DMS 273 (cell line): ENCODE measurements at regions not wholly inside any gene's neighbourhood (a gene's known extent, or its start where the extent isn't known, plus 50 kb on each side); places are given as distances from the start of the nearest gene placed in this dataset.
"Not testable (repeated sequence)": the region's sequence is repeated elsewhere in the genome, so short reads cannot be mapped to it uniquely, and the experiment has no call there.

Experiments
- DNase-seq: peaks from one replicate; lab custom pipeline; 2025; ENCODE audit not compliant: unreplicated experiment; lab: John Stamatoyannopoulos, UW

DNA sequence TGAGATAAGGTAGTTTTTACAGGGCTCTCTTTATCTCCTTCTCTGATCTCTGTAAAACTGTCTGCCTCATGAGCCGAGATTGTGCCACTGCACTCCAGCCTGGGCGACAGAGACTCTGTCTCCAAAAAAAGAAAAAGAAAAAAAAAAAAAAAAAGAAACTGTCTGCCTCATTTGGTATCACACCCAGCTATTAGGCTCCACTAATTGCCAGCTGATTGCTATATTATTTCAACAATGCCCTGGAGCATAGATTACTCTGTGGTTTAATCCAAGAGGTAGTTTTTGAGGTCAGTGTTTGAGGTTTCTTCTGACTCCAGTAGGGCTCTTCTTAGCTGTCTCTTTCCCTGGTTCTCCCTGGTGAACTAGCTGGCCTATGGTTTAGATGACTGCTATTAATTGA lies 268.1 kb upstream of the PLPP4 start:
- no peak for DNase-seq

DNA sequence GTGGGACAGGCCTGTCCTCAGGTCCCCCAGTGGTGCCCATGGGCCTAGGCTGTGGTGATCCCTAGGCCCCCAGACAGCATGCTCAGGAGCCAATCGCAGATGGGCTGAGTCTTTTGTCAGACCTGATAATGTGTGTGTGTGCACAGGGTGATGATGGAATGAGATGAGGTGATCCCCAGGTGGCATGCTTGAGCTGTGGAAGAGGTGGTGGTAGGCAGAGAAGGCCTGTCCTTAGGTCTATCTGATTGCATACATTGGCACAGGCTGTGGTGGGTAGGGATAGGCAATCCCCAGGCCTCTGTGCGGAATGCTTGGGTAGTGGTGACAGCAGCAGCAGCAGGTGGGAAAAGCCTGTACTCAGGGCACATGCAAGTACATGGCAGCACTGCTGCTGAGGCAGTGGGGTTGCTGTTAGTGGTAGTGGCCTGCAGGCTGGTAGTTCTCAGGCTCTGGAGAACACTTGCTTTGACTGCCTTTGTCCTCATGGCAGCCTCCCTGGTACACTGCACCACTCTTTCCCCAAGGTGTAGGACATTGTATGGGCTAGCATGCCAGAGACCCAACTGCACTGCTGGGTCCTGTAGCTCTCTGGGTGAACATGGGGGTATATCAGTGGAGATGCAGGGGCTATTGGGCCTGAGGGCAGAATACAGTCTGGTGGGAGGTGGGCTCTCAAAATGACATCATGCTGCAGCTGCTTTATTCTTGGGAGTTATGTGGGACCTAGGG lies 260.9 kb upstream of the PLPP4 start:
- DNase-seq: no peak

DNA sequence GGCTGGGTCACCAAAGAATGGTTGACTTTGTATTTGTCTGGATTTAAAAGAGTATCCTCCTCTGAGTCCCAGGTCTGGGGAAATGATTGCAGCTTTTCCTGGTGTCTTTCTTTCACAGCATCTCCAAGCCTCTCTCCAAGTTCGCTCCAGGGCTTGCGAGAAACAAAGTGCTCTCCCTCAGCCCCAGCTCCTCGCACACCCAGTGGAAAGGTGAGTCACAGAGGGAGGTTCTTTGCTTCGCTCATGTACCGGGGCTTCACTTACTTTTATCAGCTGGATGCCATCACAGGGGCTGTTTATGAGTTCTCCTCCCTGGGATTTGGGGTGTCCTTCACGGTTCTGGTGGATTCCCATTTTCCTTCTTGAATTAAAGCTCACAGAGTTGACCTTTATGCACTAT lies 252.2 kb upstream of the PLPP4 start:
- no peak for DNase-seq

DNA sequence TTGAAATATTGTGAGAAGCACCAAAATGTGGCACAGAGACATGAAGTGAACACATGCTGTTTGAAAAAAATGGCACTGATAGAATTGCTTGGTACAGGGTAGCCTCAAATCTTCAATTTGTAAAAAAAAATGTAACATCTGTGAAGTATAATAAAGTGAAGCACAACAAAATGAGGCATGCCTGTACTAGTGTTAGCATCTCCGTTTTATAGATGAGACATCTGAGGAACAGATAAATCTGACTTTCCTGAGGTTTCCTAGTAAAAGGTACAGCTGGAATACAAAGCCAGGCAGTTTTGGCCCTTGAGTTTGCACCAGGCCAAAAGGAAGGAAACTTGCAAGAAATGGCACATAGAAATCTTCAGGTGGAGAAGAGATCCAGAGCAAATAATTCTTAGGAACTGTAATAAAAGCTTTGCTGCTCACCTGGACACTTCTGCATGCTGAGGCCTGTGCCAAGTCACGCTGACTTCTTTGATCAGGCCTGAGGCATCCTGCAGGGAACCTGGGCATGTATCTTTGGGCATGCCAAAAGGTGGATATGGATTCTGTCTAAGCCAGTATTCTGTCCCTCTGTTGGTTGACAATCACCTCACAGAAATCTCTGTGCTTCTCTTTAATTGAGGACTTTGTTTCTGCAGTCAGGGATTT lies 251.5 kb upstream of the PLPP4 start:
- DNase-seq: no peak

GRCh38 chr10:120208488-120208887 lies 248.5 kb upstream of the PLPP4 start:
- DNase-seq: no peak

DNA sequence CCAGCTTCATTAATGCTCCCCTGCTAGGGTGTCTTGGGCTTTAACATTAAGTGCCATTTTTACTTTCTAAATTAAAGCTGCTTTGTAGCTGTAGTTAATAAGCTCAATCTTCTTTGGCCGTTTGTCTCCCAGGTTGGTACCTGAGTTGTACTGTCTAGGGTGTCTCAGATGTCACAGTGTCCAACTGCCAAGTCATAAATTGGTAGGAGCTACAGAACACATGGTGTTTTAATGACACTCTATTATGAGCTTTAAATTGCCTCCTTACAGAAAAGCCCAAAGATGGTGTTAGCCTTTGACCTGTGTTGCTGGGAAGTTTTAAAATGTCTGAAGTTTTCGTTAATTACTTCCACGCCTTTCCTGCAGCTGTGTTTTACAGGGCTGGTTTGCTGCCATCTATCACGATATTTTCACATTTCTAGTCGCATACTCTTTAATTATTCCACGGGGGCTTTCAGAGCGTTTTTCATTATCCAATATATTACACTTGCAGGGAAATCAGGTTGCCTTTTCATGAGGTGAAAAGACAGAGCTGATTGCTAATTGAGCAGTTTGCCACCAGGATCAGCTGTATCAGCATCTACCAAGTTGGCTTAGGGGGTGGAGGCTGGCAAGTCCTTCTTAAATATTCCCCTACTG lies 247.8 kb upstream of the PLPP4 start:
- DNase-seq: no peak

GRCh38 chr10:120212275-120212674 lies 244.8 kb upstream of the PLPP4 start:
- no peak for DNase-seq

DNA sequence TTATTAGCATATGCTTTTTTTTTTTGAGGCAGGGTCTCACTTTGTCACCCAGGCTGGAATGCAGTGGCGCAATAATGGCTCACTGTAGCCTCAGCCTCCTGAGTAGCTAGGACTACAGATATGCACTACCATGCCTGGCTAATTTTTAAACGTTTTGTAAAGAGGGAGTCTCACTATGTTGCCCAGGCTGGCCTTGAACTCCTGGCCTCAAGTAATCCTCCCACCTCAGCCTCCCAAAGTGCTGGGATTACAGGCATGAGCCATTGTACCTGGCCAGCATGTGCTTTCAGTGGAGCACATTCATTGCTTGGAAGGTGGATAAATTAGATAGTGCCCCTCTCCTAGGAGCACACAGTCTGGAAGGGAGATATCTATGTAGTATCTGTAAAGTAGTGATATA lies 243.7 kb upstream of the PLPP4 start:
- not testable (repeated sequence) for DNase-seq

DNA sequence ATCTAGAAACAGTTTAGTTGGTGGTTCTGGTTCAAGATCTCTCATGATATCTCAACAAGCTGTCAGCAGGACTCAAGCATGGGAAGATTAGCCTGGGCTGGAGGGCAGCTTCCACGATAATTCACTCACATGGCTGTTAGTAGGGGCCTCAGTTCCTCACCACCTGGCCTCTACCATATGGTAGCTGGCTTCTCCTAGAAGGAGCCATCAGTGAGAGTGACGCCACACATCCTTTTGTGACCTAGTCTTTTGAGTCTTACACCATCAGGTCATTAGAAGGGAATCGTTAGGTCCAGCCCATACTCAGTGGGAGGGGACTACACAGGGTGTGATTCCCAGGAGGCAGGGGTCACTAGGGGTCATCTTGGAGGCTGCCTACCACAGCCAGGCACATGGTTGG lies 239.3 kb upstream of the PLPP4 start:
- peak; percentile 48 for DNase-seq

- DNase-seq: peak; percentile 75
Observed at GRCh38 chr10:120221873-120222485, 235.0 kb upstream of the PLPP4 start.

DNA sequence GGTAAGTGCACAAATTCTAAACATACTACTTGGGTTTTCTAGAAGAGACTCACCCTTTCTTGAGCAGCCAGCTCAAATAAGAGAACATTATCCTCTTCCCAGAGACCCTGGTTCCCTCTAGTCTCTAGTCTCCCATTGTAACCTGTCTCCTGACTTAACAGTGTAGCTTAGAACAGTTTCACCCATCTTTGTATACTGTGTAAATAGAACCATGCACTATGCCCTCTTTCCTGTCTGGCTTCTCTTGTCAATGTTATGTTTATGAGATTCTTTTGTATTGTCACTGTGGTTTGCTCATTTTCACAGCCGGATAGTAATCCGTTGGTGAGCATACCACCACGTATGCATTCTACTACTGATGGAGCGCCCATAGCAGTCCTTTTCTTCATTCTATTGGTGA lies 227.4 kb upstream of the PLPP4 start:
- DNase-seq: no peak

GRCh38 chr10:120239695-120240094 lies 217.3 kb upstream of the PLPP4 start:
- not testable (repeated sequence) for DNase-seq

- DNase-seq: no peak
Observed at GRCh38 chr10:120251821-120252442, 205.1 kb upstream of the PLPP4 start.

DNA sequence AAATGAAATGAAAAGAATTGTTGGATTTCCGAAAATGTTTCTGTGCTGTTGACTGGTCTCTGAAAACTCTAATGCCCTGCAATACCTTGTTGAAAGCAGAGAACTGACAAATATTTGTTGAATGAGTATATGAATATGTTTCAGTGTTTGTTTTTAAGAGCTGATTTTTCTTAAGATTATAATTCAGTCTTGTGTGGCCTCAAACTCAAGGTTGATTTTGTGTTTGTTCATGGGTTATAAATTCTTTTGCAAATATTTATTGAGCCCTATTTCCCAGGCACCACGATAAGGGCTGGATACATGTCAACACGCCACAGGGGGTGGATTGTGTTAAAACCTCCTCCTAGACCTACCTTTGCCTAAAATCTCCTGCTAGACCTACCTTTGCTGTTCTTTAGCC lies 203.9 kb upstream of the PLPP4 start:
- DNase-seq: no peak

DNA sequence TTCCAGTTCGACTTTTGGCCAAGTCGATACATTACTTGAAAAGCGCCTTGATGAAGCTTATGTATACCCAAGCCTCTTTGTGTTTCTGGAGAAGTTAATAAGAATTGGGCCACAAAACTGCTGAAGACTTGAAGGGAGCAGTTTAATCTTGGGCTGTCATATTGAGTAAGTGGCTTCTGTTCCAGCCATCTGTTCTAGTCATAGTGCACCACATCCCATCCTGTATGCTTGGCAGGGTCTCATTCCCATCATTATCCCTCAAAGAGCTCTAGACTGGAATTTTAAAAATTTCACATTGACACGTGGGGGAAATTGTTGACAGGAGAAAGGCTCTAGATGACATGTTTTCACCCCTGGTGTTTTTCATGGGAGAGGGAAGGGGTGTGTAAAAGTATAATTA lies 196.6 kb upstream of the PLPP4 start:
- DNase-seq: peak; percentile 10

GRCh38 chr10:120262857-120263547 lies 194.0 kb upstream of the PLPP4 start:
- no peak for DNase-seq

GRCh38 chr10:120266022-120266421 lies 191.0 kb upstream of the PLPP4 start:
- DNase-seq: no peak

- DNase-seq: no peak
Observed at GRCh38 chr10:120270906-120271305, 186.1 kb upstream of the PLPP4 start.

DNA sequence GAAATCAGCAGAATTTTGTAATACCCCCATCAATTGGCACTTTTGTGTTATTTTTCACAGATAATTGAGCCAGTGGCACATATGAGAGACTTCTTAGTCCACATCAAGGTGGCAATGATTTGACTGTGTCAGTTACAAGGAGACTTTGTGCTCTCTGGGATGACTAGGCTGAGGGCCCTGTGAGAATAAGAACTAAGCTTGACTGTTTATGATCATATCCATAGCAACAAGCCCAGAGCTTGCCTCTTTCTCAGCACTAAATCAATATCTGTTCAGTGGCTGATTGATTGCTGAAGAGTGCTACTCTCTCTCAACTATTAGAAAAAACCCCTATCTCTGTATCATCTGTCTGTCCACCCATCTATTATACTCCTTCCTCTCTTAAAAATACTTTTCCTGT lies 185.3 kb upstream of the PLPP4 start:
- DNase-seq: no peak

DNA sequence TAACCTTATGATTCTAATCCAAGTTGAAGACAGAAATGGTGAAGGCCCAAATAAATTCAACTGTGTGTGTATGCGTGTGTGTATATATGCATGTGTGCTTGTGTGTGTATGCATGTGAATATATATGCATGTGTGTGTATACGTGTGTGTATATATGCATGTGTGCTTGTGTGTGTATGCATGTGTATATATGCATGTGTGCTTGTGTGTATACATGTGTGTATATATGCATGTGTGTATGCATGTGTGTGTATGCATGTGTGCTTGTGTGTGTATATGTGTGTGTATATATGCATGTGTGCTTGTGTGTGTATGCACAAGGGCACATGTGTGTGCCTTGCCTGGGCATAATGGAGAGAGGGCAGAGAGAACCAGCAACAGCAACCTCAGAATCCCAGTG lies 184.7 kb upstream of the PLPP4 start:
- DNase-seq: no peak

- DNase-seq: no peak
Observed at GRCh38 chr10:120278069-120278468, 179.0 kb upstream of the PLPP4 start.
